ENCODE measurements at regions not wholly inside any gene's neighbourhood (a gene's known extent, or its start where the extent isn't known, plus 50 kb on each side); places are given as distances from the start of the nearest gene placed in this dataset.

DNA sequence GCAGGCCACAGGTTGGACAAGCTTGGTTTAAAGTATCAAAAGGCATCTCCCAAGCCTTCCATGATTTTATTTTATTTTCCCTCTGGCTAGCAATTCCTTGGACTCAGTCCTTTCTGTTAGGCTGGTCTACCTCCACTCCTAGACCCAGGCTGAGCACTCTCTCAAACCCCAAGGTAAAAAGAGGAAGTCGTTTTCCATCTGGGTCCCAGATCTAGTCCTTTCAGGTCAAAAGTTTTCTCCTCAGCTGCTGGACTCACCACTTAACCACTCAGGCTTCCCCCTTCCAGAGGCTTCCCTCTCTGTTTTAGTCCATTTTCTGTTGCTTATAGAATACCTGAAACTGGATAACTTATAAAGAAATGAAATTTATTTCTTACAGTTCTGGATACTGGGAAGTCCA is 252.3 kb upstream of the MKLN1 start:
- peaks cover 43% of the 10 kb centered on the region for H3K4me1 ChIP-seq (ENCODE audit: insufficient read depth, low read length, poor library complexity, severe bottlenecking)
- ChIA-PET CTCF (no interaction called here), POLR2A (ENCODE audit: low non-redundant PET) (interaction anchor here (0.5 kb wide), 1 partner anchor 171 kb away, joined by 8 read pairs; no protein-coding TSS in a partner anchor)
- peaks cover 8% of the 10 kb centered on the region for H3K36me3 ChIP-seq (ENCODE audit: insufficient read depth, low read length, poor library complexity, severe bottlenecking)
- peak overlapping the region; percentile 48 for H3K27ac ChIP-seq (ENCODE audit: low read depth, low read length, poor library complexity, severe bottlenecking)
- no TSS peak for BruUV-seq (replicated peaks)
- H3K4me3 ChIP-seq (ENCODE audit: low read depth, low read length, poor library complexity, severe bottlenecking): no peak overlapping the region
- DNase-seq (ENCODE audit: low spot score): no peak
- TF ChIP-seq, protein P1, sequence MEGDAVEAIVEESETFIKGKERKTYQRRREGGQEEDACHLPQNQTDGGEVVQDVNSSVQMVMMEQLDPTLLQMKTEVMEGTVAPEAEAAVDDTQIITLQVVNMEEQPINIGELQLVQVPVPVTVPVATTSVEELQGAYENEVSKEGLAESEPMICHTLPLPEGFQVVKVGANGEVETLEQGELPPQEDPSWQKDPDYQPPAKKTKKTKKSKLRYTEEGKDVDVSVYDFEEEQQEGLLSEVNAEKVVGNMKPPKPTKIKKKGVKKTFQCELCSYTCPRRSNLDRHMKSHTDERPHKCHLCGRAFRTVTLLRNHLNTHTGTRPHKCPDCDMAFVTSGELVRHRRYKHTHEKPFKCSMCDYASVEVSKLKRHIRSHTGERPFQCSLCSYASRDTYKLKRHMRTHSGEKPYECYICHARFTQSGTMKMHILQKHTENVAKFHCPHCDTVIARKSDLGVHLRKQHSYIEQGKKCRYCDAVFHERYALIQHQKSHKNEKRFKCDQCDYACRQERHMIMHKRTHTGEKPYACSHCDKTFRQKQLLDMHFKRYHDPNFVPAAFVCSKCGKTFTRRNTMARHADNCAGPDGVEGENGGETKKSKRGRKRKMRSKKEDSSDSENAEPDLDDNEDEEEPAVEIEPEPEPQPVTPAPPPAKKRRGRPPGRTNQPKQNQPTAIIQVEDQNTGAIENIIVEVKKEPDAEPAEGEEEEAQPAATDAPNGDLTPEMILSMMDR (conservative IDR thresholded peaks at IDR 0.05; ENCODE audit: low read depth, low read length): no peak
- TF ChIP-seq EZH2 (IDR thresholded peaks at IDR 0.05; ENCODE audit: borderline replicate concordance, low read depth, low read length, poor library complexity, severe bottlenecking): no peak
- no peaks in the 10 kb centered on the region for H3K9me3 ChIP-seq (ENCODE audit: low read depth, low read length, poor library complexity, severe bottlenecking)
- no peaks in the 10 kb centered on the region for H3K27me3 ChIP-seq (replicated peaks; ENCODE audit: insufficient read depth, low read depth, low read length, poor library complexity)
- intact Hi-C loops (cut with micrococcal nuclease; ENCODE audit: unreplicated experiment): no loop called here

DNA sequence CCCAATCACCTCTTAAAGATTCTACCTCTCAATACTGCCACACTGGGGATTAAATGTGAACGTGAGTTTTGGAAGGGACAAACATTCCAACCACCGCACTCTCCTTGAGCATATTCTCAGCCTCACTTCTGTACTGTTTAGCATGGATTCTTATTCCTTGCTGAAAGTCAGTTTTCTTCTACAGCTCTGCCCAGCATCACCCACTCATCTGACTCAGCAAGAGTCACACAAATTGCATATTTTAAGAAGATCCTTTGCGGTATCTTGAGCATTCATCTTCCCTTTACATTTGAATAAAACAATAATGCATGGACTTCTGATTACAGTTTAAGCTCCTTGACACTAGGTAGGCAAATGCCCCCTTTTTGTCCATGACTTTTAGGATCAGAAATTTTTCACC is 251.6 kb upstream of the MKLN1 start:
- H3K4me3 ChIP-seq (ENCODE audit: low read depth, low read length, poor library complexity, severe bottlenecking): no peak overlapping the region
- H3K4me1 ChIP-seq (ENCODE audit: insufficient read depth, low read length, poor library complexity, severe bottlenecking): peaks cover 50% of the 10 kb centered on the region
- intact Hi-C loops (cut with micrococcal nuclease; ENCODE audit: unreplicated experiment): no loop called here
- POLR2A ChIA-PET (ENCODE audit: low non-redundant PET): no interaction called here
- DNase-seq (ENCODE audit: low spot score): peak; percentile 48
- peaks cover 8% of the 10 kb centered on the region for H3K36me3 ChIP-seq (ENCODE audit: insufficient read depth, low read length, poor library complexity, severe bottlenecking)
- no TSS peak for BruUV-seq (replicated peaks)
- CTCF ChIA-PET: no interaction called here
- H3K9me3 ChIP-seq (ENCODE audit: low read depth, low read length, poor library complexity, severe bottlenecking): no peaks in the 10 kb centered on the region
- H3K27ac ChIP-seq (ENCODE audit: low read depth, low read length, poor library complexity, severe bottlenecking): peak overlapping the region; percentile 48
- TF ChIP-seq, protein P1 (conservative IDR thresholded peaks at IDR 0.05; ENCODE audit: low read depth, low read length): no peak
- no peak for TF ChIP-seq EZH2 (IDR thresholded peaks at IDR 0.05; ENCODE audit: borderline replicate concordance, low read depth, low read length, poor library complexity, severe bottlenecking)
- no peaks in the 10 kb centered on the region for H3K27me3 ChIP-seq (replicated peaks; ENCODE audit: insufficient read depth, low read depth, low read length, poor library complexity)

DNA sequence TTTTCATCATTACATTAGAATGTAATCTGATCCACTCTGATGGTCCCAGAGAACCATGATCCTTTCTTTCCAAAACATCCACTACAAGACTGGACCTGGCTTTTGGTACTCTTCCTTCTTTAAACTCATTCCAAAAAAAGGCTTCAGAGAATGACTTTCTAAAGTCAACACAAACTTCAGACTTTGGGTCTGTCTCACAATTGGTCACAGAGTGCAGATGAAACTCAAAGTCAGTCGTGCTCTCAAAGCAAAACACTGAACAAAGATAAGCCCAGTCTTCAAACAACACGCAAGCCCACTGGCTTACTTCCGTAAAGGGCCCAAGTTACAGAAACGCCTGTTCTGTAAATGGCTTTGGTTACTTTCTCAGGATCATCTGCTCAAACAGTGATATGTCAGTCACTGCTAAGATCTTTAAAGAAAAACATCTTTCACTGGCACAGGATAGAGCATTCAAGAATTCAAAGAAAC is 250.9 kb upstream of the MKLN1 start:
- Histone ChIP-seq H3K27me3 (replicated peaks; ENCODE audit: insufficient read depth, low read depth, low read length, poor library complexity) (no peaks in the 10 kb centered on the region), H3K4me1 (ENCODE audit: insufficient read depth, low read length, poor library complexity, severe bottlenecking) (peaks cover 48% of the 10 kb centered on the region), H3K4me3 (ENCODE audit: low read depth, low read length, poor library complexity, severe bottlenecking) (no peak overlapping the region), H3K27ac (ENCODE audit: low read depth, low read length, poor library complexity, severe bottlenecking) (peak overlapping the region; percentile 48), H3K9me3 (ENCODE audit: low read depth, low read length, poor library complexity, severe bottlenecking) (no peaks in the 10 kb centered on the region), H3K36me3 (ENCODE audit: insufficient read depth, low read length, poor library complexity, severe bottlenecking) (peaks cover 8% of the 10 kb centered on the region)
- ChIA-PET CTCF (no interaction called here), POLR2A (ENCODE audit: low non-redundant PET) (no interaction called here)
- TF ChIP-seq, protein P1 (conservative IDR thresholded peaks at IDR 0.05; ENCODE audit: low read depth, low read length): no peak
- TF ChIP-seq EZH2 (IDR thresholded peaks at IDR 0.05; ENCODE audit: borderline replicate concordance, low read depth, low read length, poor library complexity, severe bottlenecking): no peak
- BruUV-seq (replicated peaks): no TSS peak
- intact Hi-C loops (cut with micrococcal nuclease; ENCODE audit: unreplicated experiment): no loop called here
- no peak for DNase-seq (ENCODE audit: low spot score)

All from A673 (cell line).